ENCODE measurements at regions not wholly inside any gene's neighbourhood (a gene's known extent, or its start where the extent isn't known, plus 50 kb on each side); places are given as distances from the start of the nearest gene placed in this dataset.

- H3K4me1 ChIP-seq (ENCODE audit: control insufficient read depth in 2 of 2, insufficient read depth in 2 of 2, low read length in 1 of 2): peaks cover 0 to 2% of the 10 kb centered on the region in 2 donors
- no peak overlapping the region for H3K4me3 ChIP-seq (ENCODE audit: low read depth in 1 of 2, low read length in 2 of 2)
- WGBS, 2 donors: 61 to 79% methylated on average over 2 of the region's 2 CpGs
- no peaks in the 10 kb centered on the region for H3K27me3 ChIP-seq (ENCODE audit: control insufficient read depth in 1 of 2, insufficient read depth in 2 of 2, low read length in 2 of 2)
- peaks cover 0 to 1% of the 10 kb centered on the region in 2 donors for H3K9me3 ChIP-seq (ENCODE audit: control insufficient read depth in 2 of 2, insufficient read depth in 1 of 2, low read depth in 1 of 2, low read length in 1 of 2)
- H3K27ac ChIP-seq (ENCODE audit: low read depth in 2 of 2, low read length in 1 of 2): no peak overlapping the region
- no peaks in the 10 kb centered on the region for H3K36me3 ChIP-seq (ENCODE audit: control insufficient read depth in 2 of 2, insufficient read depth in 2 of 2, low read length in 1 of 2)
These were observed 116.9 kb downstream of the TRIM29 start for GRCh38 chr11:120020981-120021380.

- Histone ChIP-seq H3K4me3 (ENCODE audit: low read depth in 1 of 2, low read length in 2 of 2) (no peak overlapping the region), H3K27me3 (ENCODE audit: control insufficient read depth in 1 of 2, insufficient read depth in 2 of 2, low read length in 2 of 2) (no peaks in the 10 kb centered on the region), H3K9me3 (ENCODE audit: control insufficient read depth in 2 of 2, insufficient read depth in 1 of 2, low read depth in 1 of 2, low read length in 1 of 2) (peaks cover 0 to 2% of the 10 kb centered on the region in 2 donors), H3K4me1 (ENCODE audit: control insufficient read depth in 2 of 2, insufficient read depth in 2 of 2, low read length in 1 of 2) (peaks cover 0 to 2% of the 10 kb centered on the region in 2 donors), H3K27ac (ENCODE audit: low read depth in 2 of 2, low read length in 1 of 2) (no peak overlapping the region), H3K36me3 (ENCODE audit: control insufficient read depth in 2 of 2, insufficient read depth in 2 of 2, low read length in 1 of 2) (no peaks in the 10 kb centered on the region)
- 84% methylated on average over 4 of the region's 4 CpGs for WGBS, 2 donors
These were observed 117.4 kb downstream of the TRIM29 start for GRCh38 chr11:120020486-120020885.

GRCh38 chr11:120019191-120019590 is 118.7 kb downstream of the TRIM29 start:
- no peak overlapping the region for H3K4me3 ChIP-seq (ENCODE audit: low read depth in 1 of 2, low read length in 2 of 2)
- no peaks in the 10 kb centered on the region for H3K27me3 ChIP-seq (ENCODE audit: control insufficient read depth in 1 of 2, insufficient read depth in 2 of 2, low read length in 2 of 2)
- 91 to 92% methylated on average over 5 of the region's 5 CpGs for WGBS, 2 donors
- no peaks in the 10 kb centered on the region for H3K36me3 ChIP-seq (ENCODE audit: control insufficient read depth in 2 of 2, insufficient read depth in 2 of 2, low read length in 1 of 2)
- no peaks in the 10 kb centered on the region for H3K4me1 ChIP-seq (ENCODE audit: control insufficient read depth in 2 of 2, insufficient read depth in 2 of 2, low read length in 1 of 2)
- H3K9me3 ChIP-seq (ENCODE audit: control insufficient read depth in 2 of 2, insufficient read depth in 1 of 2, low read depth in 1 of 2, low read length in 1 of 2): peaks cover 0 to 2% of the 10 kb centered on the region in 2 donors
- no peak overlapping the region for H3K27ac ChIP-seq (ENCODE audit: low read depth in 2 of 2, low read length in 1 of 2)

GRCh38 chr11:120017582-120018150 is 120.2 kb downstream of the TRIM29 start:
- Histone ChIP-seq H3K4me3 (ENCODE audit: low read depth in 1 of 2, low read length in 2 of 2) (no peak overlapping the region), H3K36me3 (ENCODE audit: control insufficient read depth in 2 of 2, insufficient read depth in 2 of 2, low read length in 1 of 2) (no peaks in the 10 kb centered on the region), H3K9me3 (ENCODE audit: control insufficient read depth in 2 of 2, insufficient read depth in 1 of 2, low read depth in 1 of 2, low read length in 1 of 2) (peaks cover 0 to 2% of the 10 kb centered on the region in 2 donors), H3K27me3 (ENCODE audit: control insufficient read depth in 1 of 2, insufficient read depth in 2 of 2, low read length in 2 of 2) (no peaks in the 10 kb centered on the region), H3K4me1 (ENCODE audit: control insufficient read depth in 2 of 2, insufficient read depth in 2 of 2, low read length in 1 of 2) (peaks cover 0 to 10% of the 10 kb centered on the region in 2 donors), H3K27ac (ENCODE audit: low read depth in 2 of 2, low read length in 1 of 2) (no peak overlapping the region)
- WGBS, 2 donors: 51 to 56% methylated on average over 9 of the region's 9 CpGs

- H3K36me3 ChIP-seq (ENCODE audit: control insufficient read depth in 2 of 2, insufficient read depth in 2 of 2, low read length in 1 of 2): no peaks in the 10 kb centered on the region
- H3K4me1 ChIP-seq (ENCODE audit: control insufficient read depth in 2 of 2, insufficient read depth in 2 of 2, low read length in 1 of 2): peaks cover 0 to 25% of the 10 kb centered on the region in 2 donors
- peak overlapping the region; percentile 50 to 65 for H3K27ac ChIP-seq (ENCODE audit: low read depth in 2 of 2, low read length in 1 of 2)
- no peak overlapping the region for H3K4me3 ChIP-seq (ENCODE audit: low read depth in 1 of 2, low read length in 2 of 2)
- H3K9me3 ChIP-seq (ENCODE audit: control insufficient read depth in 2 of 2, insufficient read depth in 1 of 2, low read depth in 1 of 2, low read length in 1 of 2): peaks cover 0 to 2% of the 10 kb centered on the region in 2 donors
- no peaks in the 10 kb centered on the region for H3K27me3 ChIP-seq (ENCODE audit: control insufficient read depth in 1 of 2, insufficient read depth in 2 of 2, low read length in 2 of 2)
- 38% methylated on average over 26 to 28 of the region's 28 CpGs for WGBS, 2 donors
These were observed 124.3 kb downstream of the TRIM29 start for GRCh38 chr11:120013325-120014250.

GRCh38 chr11:120012245-120012644 is 125.7 kb downstream of the TRIM29 start:
- Histone ChIP-seq H3K4me1 (ENCODE audit: control insufficient read depth in 2 of 2, insufficient read depth in 2 of 2, low read length in 1 of 2) (peaks cover 0 to 25% of the 10 kb centered on the region in 2 donors), H3K27ac (ENCODE audit: low read depth in 2 of 2, low read length in 1 of 2) (peak overlapping the region; percentile 48 to 59), H3K9me3 (ENCODE audit: control insufficient read depth in 2 of 2, insufficient read depth in 1 of 2, low read depth in 1 of 2, low read length in 1 of 2) (peaks cover 0 to 2% of the 10 kb centered on the region in 2 donors), H3K27me3 (ENCODE audit: control insufficient read depth in 1 of 2, insufficient read depth in 2 of 2, low read length in 2 of 2) (no peaks in the 10 kb centered on the region), H3K4me3 (ENCODE audit: low read depth in 1 of 2, low read length in 2 of 2) (no peak overlapping the region), H3K36me3 (ENCODE audit: control insufficient read depth in 2 of 2, insufficient read depth in 2 of 2, low read length in 1 of 2) (no peaks in the 10 kb centered on the region)
- 46 to 58% methylated on average over 7 of the region's 7 CpGs for WGBS, 2 donors

- Histone ChIP-seq H3K9me3 (ENCODE audit: control insufficient read depth in 2 of 2, insufficient read depth in 1 of 2, low read depth in 1 of 2, low read length in 1 of 2) (peaks cover 0 to 2% of the 10 kb centered on the region in 2 donors), H3K4me3 (ENCODE audit: low read depth in 1 of 2, low read length in 2 of 2) (no peak overlapping the region), H3K27me3 (ENCODE audit: control insufficient read depth in 1 of 2, insufficient read depth in 2 of 2, low read length in 2 of 2) (no peaks in the 10 kb centered on the region), H3K4me1 (ENCODE audit: control insufficient read depth in 2 of 2, insufficient read depth in 2 of 2, low read length in 1 of 2) (peaks cover 0 to 25% of the 10 kb centered on the region in 2 donors), H3K36me3 (ENCODE audit: control insufficient read depth in 2 of 2, insufficient read depth in 2 of 2, low read length in 1 of 2) (no peaks in the 10 kb centered on the region), H3K27ac (ENCODE audit: low read depth in 2 of 2, low read length in 1 of 2) (peak overlapping the region; percentile 48 to 59)
- 52 to 64% methylated on average over 10 of the region's 10 CpGs for WGBS, 2 donors
These were observed 126.1 kb downstream of the TRIM29 start for GRCh38 chr11:120011836-120012235.

GRCh38 chr11:120010775-120011174 is 127.1 kb downstream of the TRIM29 start:
- peaks cover 0 to 25% of the 10 kb centered on the region in 2 donors for H3K4me1 ChIP-seq (ENCODE audit: control insufficient read depth in 2 of 2, insufficient read depth in 2 of 2, low read length in 1 of 2)
- H3K27me3 ChIP-seq (ENCODE audit: control insufficient read depth in 1 of 2, insufficient read depth in 2 of 2, low read length in 2 of 2): no peaks in the 10 kb centered on the region
- H3K27ac ChIP-seq (ENCODE audit: low read depth in 2 of 2, low read length in 1 of 2): no peak overlapping the region
- no peaks in the 10 kb centered on the region for H3K36me3 ChIP-seq (ENCODE audit: control insufficient read depth in 2 of 2, insufficient read depth in 2 of 2, low read length in 1 of 2)
- no peaks in the 10 kb centered on the region for H3K9me3 ChIP-seq (ENCODE audit: control insufficient read depth in 2 of 2, insufficient read depth in 1 of 2, low read depth in 1 of 2, low read length in 1 of 2)
- H3K4me3 ChIP-seq (ENCODE audit: low read depth in 1 of 2, low read length in 2 of 2): no peak overlapping the region
- WGBS, 2 donors: 52 to 56% methylated on average over 9 of the region's 9 CpGs

- peak overlapping the region in 1 of 2 donors; percentile 11 for H3K27ac ChIP-seq (ENCODE audit: low read depth in 2 of 2, low read length in 1 of 2)
- H3K27me3 ChIP-seq (ENCODE audit: control insufficient read depth in 1 of 2, insufficient read depth in 2 of 2, low read length in 2 of 2): no peaks in the 10 kb centered on the region
- H3K4me3 ChIP-seq (ENCODE audit: low read depth in 1 of 2, low read length in 2 of 2): no peak overlapping the region
- H3K9me3 ChIP-seq (ENCODE audit: control insufficient read depth in 2 of 2, insufficient read depth in 1 of 2, low read depth in 1 of 2, low read length in 1 of 2): no peaks in the 10 kb centered on the region
- 57 to 80% methylated on average over 4 of the region's 4 CpGs for WGBS, 2 donors
- peaks cover 0 to 25% of the 10 kb centered on the region in 2 donors for H3K4me1 ChIP-seq (ENCODE audit: control insufficient read depth in 2 of 2, insufficient read depth in 2 of 2, low read length in 1 of 2)
- no peaks in the 10 kb centered on the region for H3K36me3 ChIP-seq (ENCODE audit: control insufficient read depth in 2 of 2, insufficient read depth in 2 of 2, low read length in 1 of 2)
These were observed 128.0 kb downstream of the TRIM29 start for GRCh38 chr11:120009938-120010337.
